Keratinocyte (primary cell): ENCODE measurements at regions not wholly inside any gene's neighbourhood (a gene's known extent, or its start where the extent isn't known, plus 50 kb on each side); places are given as distances from the start of the nearest gene placed in this dataset.

Source experiments
- DNase-seq: peaks from one replicate; pipeline ENCODE4 v3.0.0-alpha.2; 2011; ENCODE audit warnings: low read depth, missing footprints, low spot score
- FAIRE-seq: peaks from 2 replicates; lab custom pipeline; 2011; peaks lifted over from hg19 to GRCh38; lab: Jason Lieb, UNC
- H2AFZ ChIP-seq: 2 replicates; pipeline ENCODE4 v1.6.0; 2012; ENCODE audit warnings: low read length, control low read depth, inconsistent platforms; ENCODE audit not compliant: control insufficient read depth
- H3K27ac ChIP-seq: 2 replicates; pipeline ENCODE4 v1.5.1; 2011; ENCODE audit warnings: low read length; ENCODE audit not compliant: control insufficient read depth, insufficient read depth
- H3K27me3 ChIP-seq: 3 replicates; pipeline ENCODE4 v1.6.0; 2011; ENCODE audit warnings: low read length; ENCODE audit not compliant: control insufficient read depth, insufficient read depth; ENCODE audit errors: extremely low read depth
- H3K36me3 ChIP-seq, 2 experiments: 2 replicates in 1 of 2; 3 replicates in 1 of 2; pipeline ENCODE4 v1.5.1; 2011; ENCODE audit warnings: low read length in 2 of 2, mild to moderate bottlenecking in 1 of 2; ENCODE audit not compliant: control insufficient read depth in 2 of 2, insufficient read depth in 2 of 2; ENCODE audit errors: extremely low read depth in 1 of 2
- H3K4me1 ChIP-seq: 3 replicates; pipeline ENCODE4 v1.5.1; 2011; ENCODE audit warnings: low read length; ENCODE audit not compliant: control insufficient read depth, insufficient read depth; ENCODE audit errors: extremely low read depth
- H3K4me2 ChIP-seq: 3 replicates; pipeline ENCODE4 v1.6.0; 2011; ENCODE audit warnings: low read depth, low read length; ENCODE audit not compliant: control insufficient read depth, insufficient read depth; ENCODE audit errors: extremely low read depth
- H3K4me3 ChIP-seq, 3 experiments: fragments of 200-600 bp in 1 of 3; sonication (generic) in 1 of 3; 2 replicates in 2 of 3; 3 replicates in 1 of 3; pipeline ENCODE4 v1.5.1; 2011 to 2016; ENCODE audit warnings: low read length in 3 of 3, mild to moderate bottlenecking in 3 of 3, control low read depth in 2 of 3, inconsistent platforms in 1 of 3, low read depth in 1 of 3, mixed read lengths in 1 of 3, mixed run types in 1 of 3, moderate library complexity in 1 of 3; ENCODE audit not compliant: control insufficient read depth in 2 of 3, insufficient read depth in 2 of 3; ENCODE audit errors: extremely low read depth in 1 of 3
- H3K79me2 ChIP-seq: 2 replicates; pipeline ENCODE4 v1.6.0; 2012; ENCODE audit warnings: low read length; ENCODE audit not compliant: control insufficient read depth, insufficient read depth
- H3K9ac ChIP-seq: 3 replicates; pipeline ENCODE4 v1.6.0; 2011; ENCODE audit warnings: low read length; ENCODE audit not compliant: control insufficient read depth, insufficient read depth; ENCODE audit errors: extremely low read depth
- H3K9me1 ChIP-seq: 3 replicates; pipeline ENCODE4 v1.6.0; 2011; ENCODE audit warnings: low read length; ENCODE audit not compliant: control insufficient read depth, insufficient read depth; ENCODE audit errors: extremely low read depth
- H3K9me3 ChIP-seq: 2 replicates; pipeline ENCODE4 v1.5.1; 2012; ENCODE audit warnings: low read depth, low read length; ENCODE audit not compliant: control insufficient read depth
- H4K20me1 ChIP-seq: 3 replicates; pipeline ENCODE4 v1.6.0; 2011; ENCODE audit warnings: low read length; ENCODE audit not compliant: control insufficient read depth, insufficient read depth; ENCODE audit errors: extremely low read depth
- EZH2 ChIP-seq: IDR thresholded peaks from one replicate; pipeline ENCODE4 v1.6.1; 2012; ENCODE audit warnings: inconsistent platforms, mild to moderate bottlenecking, low read length, moderate library complexity
- dilution Hi-C: fragments of 300-500 bp; cut with MboI; formaldehyde crosslinking; loops from one replicate; pipeline ENCODE4 v1.7.0; 2020; ENCODE audit warnings: low sequenced_read_pairs; ENCODE audit not compliant: extremely low pct_ligation_motif_present
- TF ChIP-seq, protein P1 (sequence below), 3 experiments: IDR thresholded peaks in 1 of 3; conservative IDR thresholded peaks in 1 of 3; optimal IDR thresholded peaks in 1 of 3; 2 replicates in 2 of 3; 3 replicates in 1 of 3; pipeline versions ENCODE3 to v1.5.1; 2011; ENCODE audit warnings: low read length in 3 of 3, mild to moderate bottlenecking in 3 of 3, moderate library complexity in 2 of 3, control low read depth in 1 of 3, inconsistent platforms in 1 of 3; ENCODE audit not compliant: insufficient read depth in 2 of 3; ENCODE audit errors: extremely low read depth in 1 of 3

DNA sequence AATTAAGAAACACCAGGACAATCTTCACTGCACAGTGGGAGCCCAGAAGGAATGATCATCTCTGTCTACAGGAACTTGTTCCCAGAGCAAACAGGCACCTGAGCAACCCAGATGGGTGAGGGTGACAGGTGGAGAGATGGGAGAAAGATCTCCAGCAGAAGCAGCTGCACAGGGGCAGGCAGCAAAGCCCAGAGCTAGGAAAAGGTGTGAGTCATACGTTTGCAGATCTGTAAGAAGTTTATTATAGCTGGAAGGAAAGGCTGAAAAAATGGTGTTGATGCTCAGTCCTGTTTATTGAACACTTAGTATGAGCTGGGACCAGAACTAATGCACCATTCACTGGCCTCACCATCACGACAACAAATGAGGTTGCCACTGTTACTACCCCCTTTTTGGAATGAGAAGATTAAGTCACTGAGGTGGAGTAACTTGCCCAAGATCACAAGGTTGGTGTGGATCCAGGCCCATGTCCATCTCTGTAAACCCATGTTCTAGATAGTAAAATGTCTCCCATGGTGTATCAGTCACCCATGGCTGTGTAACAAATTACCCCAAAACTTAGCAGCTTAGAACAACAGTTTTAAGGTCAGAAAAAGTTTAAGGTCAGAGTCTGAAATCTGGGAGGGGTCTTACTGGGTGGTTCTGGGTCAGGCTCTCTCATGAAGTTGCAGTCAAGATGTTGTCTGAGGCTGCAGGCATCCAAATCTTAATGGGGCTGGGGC, 506.9 kb downstream of the RPS24 start:
- FAIRE-seq = no peak

DNA sequence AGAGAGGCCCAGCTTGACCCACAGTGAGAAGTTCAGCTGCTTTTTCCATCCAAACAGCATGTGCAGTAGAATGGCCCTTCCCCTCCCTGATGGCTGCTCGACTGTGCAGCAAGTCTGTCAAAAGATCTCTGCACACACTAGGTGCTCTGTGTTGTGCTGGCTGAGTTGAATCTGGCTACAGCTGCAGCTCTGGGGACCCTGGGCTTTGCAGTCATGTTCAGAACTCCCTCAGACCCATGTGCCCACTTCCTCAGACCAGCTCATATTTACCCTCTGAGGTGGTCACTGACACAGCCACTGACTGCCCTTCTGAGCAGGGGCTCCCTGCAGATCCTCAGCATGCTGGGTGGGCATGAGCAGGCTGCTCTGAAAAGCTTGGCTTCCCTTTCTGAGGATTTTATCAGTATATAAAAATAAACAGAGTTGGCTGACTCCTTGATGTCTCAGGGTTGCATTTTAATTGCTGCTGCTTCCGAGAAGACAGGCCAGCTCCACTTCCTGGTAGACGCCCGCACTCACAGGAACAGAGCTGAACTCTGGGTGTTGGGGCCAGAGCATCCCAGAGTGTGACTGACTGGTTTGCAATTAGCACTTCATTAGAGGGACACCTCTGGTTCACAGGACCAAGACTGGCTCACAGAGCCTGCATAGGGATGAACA, 507.9 kb downstream of the RPS24 start:
- no peaks in the 10 kb centered on the region for H4K20me1 ChIP-seq

More for the DNA sequence above, 506.9 kb downstream of the RPS24 start:
- Histone ChIP-seq H3K9me3 (no peaks in the 10 kb centered on the region), H3K4me3 (no peak overlapping the region), H3K36me3 (no peaks in the 10 kb centered on the region), H3K79me2 (no peaks in the 10 kb centered on the region), H3K27me3 (peaks cover 22% of the 10 kb centered on the region), H2AFZ (no peak overlapping the region), H3K4me1 (no peaks in the 10 kb centered on the region), H3K9ac (no peak overlapping the region), H3K4me2 (no peak overlapping the region), H3K9me1 (no peaks in the 10 kb centered on the region), H4K20me1 (no peaks in the 10 kb centered on the region), H3K27ac (no peak overlapping the region)
- DNase-seq = no peak
- TF ChIP-seq, protein P1, sequence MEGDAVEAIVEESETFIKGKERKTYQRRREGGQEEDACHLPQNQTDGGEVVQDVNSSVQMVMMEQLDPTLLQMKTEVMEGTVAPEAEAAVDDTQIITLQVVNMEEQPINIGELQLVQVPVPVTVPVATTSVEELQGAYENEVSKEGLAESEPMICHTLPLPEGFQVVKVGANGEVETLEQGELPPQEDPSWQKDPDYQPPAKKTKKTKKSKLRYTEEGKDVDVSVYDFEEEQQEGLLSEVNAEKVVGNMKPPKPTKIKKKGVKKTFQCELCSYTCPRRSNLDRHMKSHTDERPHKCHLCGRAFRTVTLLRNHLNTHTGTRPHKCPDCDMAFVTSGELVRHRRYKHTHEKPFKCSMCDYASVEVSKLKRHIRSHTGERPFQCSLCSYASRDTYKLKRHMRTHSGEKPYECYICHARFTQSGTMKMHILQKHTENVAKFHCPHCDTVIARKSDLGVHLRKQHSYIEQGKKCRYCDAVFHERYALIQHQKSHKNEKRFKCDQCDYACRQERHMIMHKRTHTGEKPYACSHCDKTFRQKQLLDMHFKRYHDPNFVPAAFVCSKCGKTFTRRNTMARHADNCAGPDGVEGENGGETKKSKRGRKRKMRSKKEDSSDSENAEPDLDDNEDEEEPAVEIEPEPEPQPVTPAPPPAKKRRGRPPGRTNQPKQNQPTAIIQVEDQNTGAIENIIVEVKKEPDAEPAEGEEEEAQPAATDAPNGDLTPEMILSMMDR (optimal IDR thresholded peaks at IDR 0.05 in 1 of 3, IDR thresholded peaks at IDR 0.05 in 1 of 3, conservative IDR thresholded peaks at IDR 0.05 in 1 of 3; ENCODE audit: extremely low read depth in 1 of 3, insufficient read depth in 2 of 3, low read length in 3 of 3) = no peak
- dilution Hi-C loops = no loop called here

More for the DNA sequence above, 507.9 kb downstream of the RPS24 start:
- dilution Hi-C loops = no loop called here
- no peaks in the 10 kb centered on the region for H3K4me1 ChIP-seq
- no peaks in the 10 kb centered on the region for H3K79me2 ChIP-seq
- H3K36me3 ChIP-seq = no peaks in the 10 kb centered on the region
- DNase-seq (no peak), FAIRE-seq (no peak)
- no peak overlapping the region for H3K4me2 ChIP-seq
- no peak overlapping the region for H3K4me3 ChIP-seq
- H3K9ac ChIP-seq = no peak overlapping the region
- no peak overlapping the region for H2AFZ ChIP-seq
- no peaks in the 10 kb centered on the region for H3K9me3 ChIP-seq
- H3K9me1 ChIP-seq = no peaks in the 10 kb centered on the region
- H3K27ac ChIP-seq = no peak overlapping the region
- H3K27me3 ChIP-seq = peaks cover 22% of the 10 kb centered on the region
- TF ChIP-seq EZH2 = no peak
- TF ChIP-seq, protein P1 (optimal IDR thresholded peaks at IDR 0.05 in 1 of 3, IDR thresholded peaks at IDR 0.05 in 1 of 3, conservative IDR thresholded peaks at IDR 0.05 in 1 of 3; ENCODE audit: extremely low read depth in 1 of 3, insufficient read depth in 2 of 3, low read length in 3 of 3) = no peak
